Hepatocyte (in vitro differentiated cells): ENCODE measurements at regions not wholly inside any gene's neighbourhood (a gene's known extent, or its start where the extent isn't known, plus 50 kb on each side); places are given as distances from the start of the nearest gene placed in this dataset.

Source experiments
- DNase-seq: peaks from one replicate; pipeline ENCODE4 v3.0.0-alpha.2; 2016; ENCODE audit warnings: low spot score
- H2AFZ ChIP-seq: fragments of 200-600 bp; sonication (generic); 2 replicates; pipeline ENCODE4 v1.6.0; 2016; ENCODE audit warnings: antibody characterized with exemption, mild to moderate bottlenecking
- H3K27ac ChIP-seq: fragments of 200-600 bp; sonication (generic); 2 replicates; pipeline ENCODE4 v1.5.1; 2016; ENCODE audit warnings: mild to moderate bottlenecking
- H3K27me3 ChIP-seq: fragments of 200-600 bp; sonication (generic); 2 replicates; pipeline ENCODE4 v1.6.1; 2016
- H3K36me3 ChIP-seq: fragments of 200-600 bp; sonication (generic); replicated peaks from 2 replicates; pipeline ENCODE4 v1.5.1; 2016; ENCODE audit warnings: low read depth; ENCODE audit not compliant: insufficient read depth
- H3K4me1 ChIP-seq: fragments of 200-600 bp; sonication (generic); 2 replicates; pipeline ENCODE4 v1.5.1; 2016; ENCODE audit warnings: mild to moderate bottlenecking, moderate library complexity; ENCODE audit not compliant: insufficient read depth
- H3K4me2 ChIP-seq: fragments of 200-600 bp; sonication (generic); 2 replicates; pipeline ENCODE4 v1.6.0; 2016
- H3K4me3 ChIP-seq: fragments of 200-600 bp; sonication (generic); 2 replicates; pipeline ENCODE4 v1.5.1; 2016; ENCODE audit warnings: mild to moderate bottlenecking
- H3K79me2 ChIP-seq: fragments of 200-600 bp; sonication (generic); 2 replicates; pipeline ENCODE4 v1.6.0; 2017; ENCODE audit warnings: mild to moderate bottlenecking
- H3K9me2 ChIP-seq: fragments of 200-600 bp; sonication (generic); replicated peaks from 2 replicates; pipeline ENCODE4 v1.6.0; 2017; ENCODE audit warnings: mild to moderate bottlenecking; ENCODE audit not compliant: insufficient read depth
- H3K9me3 ChIP-seq: fragments of 200-600 bp; sonication (generic); 2 replicates; pipeline ENCODE4 v1.5.1; 2016; ENCODE audit warnings: low read depth, mild to moderate bottlenecking
- H4K20me1 ChIP-seq: fragments of 200-600 bp; sonication (generic); 2 replicates; pipeline ENCODE4 v1.6.0; 2016; ENCODE audit warnings: mild to moderate bottlenecking; ENCODE audit not compliant: insufficient read depth, poor library complexity, severe bottlenecking
- EZH2 ChIP-seq: fragments of 200-600 bp; sonication (generic); IDR thresholded peaks from 2 replicates; pipeline ENCODE4 v1.6.1; 2016; ENCODE audit warnings: antibody characterized with exemption, mild to moderate bottlenecking, borderline replicate concordance
- EZH2phosphoT487 ChIP-seq: fragments of 200-600 bp; sonication (generic); IDR thresholded peaks from one replicate; pipeline ENCODE4 v1.6.1; 2018; ENCODE audit warnings: antibody characterized with exemption, mild to moderate bottlenecking, low read depth, moderate library complexity; ENCODE audit not compliant: unreplicated experiment, severe bottlenecking
- WGBS: methylation state at CpG from one replicate; pipeline ENCODE4 v1.1.6; 2016; ENCODE audit warnings: low lambda C conversion rate; ENCODE audit errors: missing lambda C conversion rate; 5-methylcytosine and 5-hydroxymethylcytosine counted together
- TF ChIP-seq, protein P1 (sequence below): fragments of 200-600 bp; sonication (generic); IDR thresholded peaks from 2 replicates; pipeline ENCODE4 v1.5.1; 2016; ENCODE audit warnings: antibody characterized with exemption, mild to moderate bottlenecking; ENCODE audit not compliant: poor library complexity

DNA sequence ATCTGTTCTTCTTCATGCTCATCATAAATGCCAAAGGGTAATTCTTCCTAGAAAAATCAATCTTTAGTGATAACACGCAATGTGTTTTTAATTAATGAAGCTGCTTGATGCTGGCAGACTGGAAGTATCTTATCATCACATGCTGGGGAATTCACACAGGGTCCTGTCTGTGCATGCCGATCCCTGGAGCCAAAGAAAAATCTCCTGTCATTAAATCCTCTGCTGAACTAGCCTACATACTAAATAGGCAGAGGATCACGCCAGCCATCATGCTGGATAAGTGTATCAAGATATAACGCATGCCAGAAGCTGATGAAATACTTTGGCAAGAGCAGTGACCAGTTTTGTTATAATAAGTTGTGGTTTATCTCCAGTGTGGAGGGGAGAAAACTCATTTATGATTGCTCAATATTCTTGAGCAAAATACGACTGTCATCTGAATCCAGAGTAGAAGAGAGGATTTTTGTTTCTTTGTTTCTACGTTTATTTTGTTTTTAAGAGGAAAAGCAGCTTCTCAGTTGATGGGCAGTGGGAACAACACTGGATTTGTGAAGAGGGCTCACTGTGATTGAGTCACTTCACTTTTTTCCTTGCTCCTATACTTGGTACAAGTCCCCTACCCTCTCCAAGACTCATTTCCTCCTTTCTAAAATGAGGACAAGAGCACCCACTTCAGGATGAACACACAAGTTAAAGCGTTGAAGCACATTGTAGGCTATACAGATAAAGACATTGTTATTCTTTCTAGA lies 649.1 kb downstream of the TNS3 start:
- Histone ChIP-seq H3K36me3 (no peaks in the 10 kb centered on the region), H4K20me1 (no peaks in the 10 kb centered on the region), H3K9me3 (no peaks in the 10 kb centered on the region), H3K27ac (peak overlapping the region; percentile 58), H3K4me1 (peaks cover 35% of the 10 kb centered on the region), H3K27me3 (no peaks in the 10 kb centered on the region), H3K4me2 (no peak overlapping the region), H2AFZ (no peak overlapping the region), H3K79me2 (no peaks in the 10 kb centered on the region), H3K4me3 (no peak overlapping the region), H3K9me2 (no peaks in the 10 kb centered on the region)
- no peak for TF ChIP-seq EZH2phosphoT487
- TF ChIP-seq, protein P1, sequence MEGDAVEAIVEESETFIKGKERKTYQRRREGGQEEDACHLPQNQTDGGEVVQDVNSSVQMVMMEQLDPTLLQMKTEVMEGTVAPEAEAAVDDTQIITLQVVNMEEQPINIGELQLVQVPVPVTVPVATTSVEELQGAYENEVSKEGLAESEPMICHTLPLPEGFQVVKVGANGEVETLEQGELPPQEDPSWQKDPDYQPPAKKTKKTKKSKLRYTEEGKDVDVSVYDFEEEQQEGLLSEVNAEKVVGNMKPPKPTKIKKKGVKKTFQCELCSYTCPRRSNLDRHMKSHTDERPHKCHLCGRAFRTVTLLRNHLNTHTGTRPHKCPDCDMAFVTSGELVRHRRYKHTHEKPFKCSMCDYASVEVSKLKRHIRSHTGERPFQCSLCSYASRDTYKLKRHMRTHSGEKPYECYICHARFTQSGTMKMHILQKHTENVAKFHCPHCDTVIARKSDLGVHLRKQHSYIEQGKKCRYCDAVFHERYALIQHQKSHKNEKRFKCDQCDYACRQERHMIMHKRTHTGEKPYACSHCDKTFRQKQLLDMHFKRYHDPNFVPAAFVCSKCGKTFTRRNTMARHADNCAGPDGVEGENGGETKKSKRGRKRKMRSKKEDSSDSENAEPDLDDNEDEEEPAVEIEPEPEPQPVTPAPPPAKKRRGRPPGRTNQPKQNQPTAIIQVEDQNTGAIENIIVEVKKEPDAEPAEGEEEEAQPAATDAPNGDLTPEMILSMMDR = peak; percentile 30
- no peak for TF ChIP-seq EZH2
- 35% methylated on average over 7 of the region's 7 CpGs for WGBS
- peak; percentile 55 for DNase-seq

DNA sequence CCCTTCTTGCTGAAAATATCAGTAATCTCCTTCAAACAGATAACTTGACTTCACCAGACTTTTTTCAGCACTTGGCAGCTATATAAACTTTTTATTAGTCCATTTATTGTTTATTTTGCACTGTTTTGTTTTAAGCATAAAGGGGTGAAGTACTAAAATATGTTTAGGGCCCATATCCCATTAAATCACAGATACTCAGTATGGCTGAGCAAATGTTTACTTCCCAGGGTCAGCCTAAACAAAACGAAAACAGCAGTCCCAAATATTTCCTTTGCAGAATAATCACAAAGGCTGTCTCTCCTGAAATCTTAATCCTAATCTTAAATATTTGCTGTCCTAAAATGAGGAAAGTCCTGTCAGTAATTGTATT lies 649.6 kb downstream of the TNS3 start:
- TF ChIP-seq EZH2 (no peak), EZH2phosphoT487 (no peak)
- TF ChIP-seq, protein P1 = no peak
- Histone ChIP-seq H4K20me1 (no peaks in the 10 kb centered on the region), H3K27ac (peak overlapping the region; percentile 58)

GRCh38 chr7:46930366-46930765 lies 651.5 kb downstream of the TNS3 start:
- H3K27me3 ChIP-seq = no peaks in the 10 kb centered on the region
- peaks cover 35% of the 10 kb centered on the region for H3K4me1 ChIP-seq
- H3K79me2 ChIP-seq = no peaks in the 10 kb centered on the region
- H3K9me3 ChIP-seq = no peaks in the 10 kb centered on the region
- H3K9me2 ChIP-seq = no peaks in the 10 kb centered on the region
- no peaks in the 10 kb centered on the region for H3K36me3 ChIP-seq
- H3K4me3 ChIP-seq = no peak overlapping the region
- no peak overlapping the region for H3K4me2 ChIP-seq
- DNase-seq = peak; percentile 75
- no peak for TF ChIP-seq EZH2
- TF ChIP-seq, protein P1 = no peak
- no peak for TF ChIP-seq EZH2phosphoT487
- H2AFZ ChIP-seq = no peak overlapping the region
- H4K20me1 ChIP-seq = no peaks in the 10 kb centered on the region
- 71% methylated on average over 3 of the region's 3 CpGs for WGBS
- H3K27ac ChIP-seq = peak overlapping the region; percentile 58

More for the DNA sequence above, 649.6 kb downstream of the TNS3 start:
- no peaks in the 10 kb centered on the region for H3K9me2 ChIP-seq
- no peaks in the 10 kb centered on the region for H3K27me3 ChIP-seq
- H3K4me3 ChIP-seq = no peak overlapping the region
- H3K4me2 ChIP-seq = no peak overlapping the region
- DNase-seq = no peak
- H3K9me3 ChIP-seq = no peaks in the 10 kb centered on the region
- H3K79me2 ChIP-seq = no peaks in the 10 kb centered on the region
- WGBS = 19% methylated on average over 1 of the region's 1 CpG
- no peak overlapping the region for H2AFZ ChIP-seq
- H3K36me3 ChIP-seq = no peaks in the 10 kb centered on the region
- peaks cover 35% of the 10 kb centered on the region for H3K4me1 ChIP-seq
